ENCODE measurements at regions not wholly inside any gene's neighbourhood (a gene's known extent, or its start where the extent isn't known, plus 50 kb on each side); places are given as distances from the start of the nearest gene placed in this dataset.

DNA sequence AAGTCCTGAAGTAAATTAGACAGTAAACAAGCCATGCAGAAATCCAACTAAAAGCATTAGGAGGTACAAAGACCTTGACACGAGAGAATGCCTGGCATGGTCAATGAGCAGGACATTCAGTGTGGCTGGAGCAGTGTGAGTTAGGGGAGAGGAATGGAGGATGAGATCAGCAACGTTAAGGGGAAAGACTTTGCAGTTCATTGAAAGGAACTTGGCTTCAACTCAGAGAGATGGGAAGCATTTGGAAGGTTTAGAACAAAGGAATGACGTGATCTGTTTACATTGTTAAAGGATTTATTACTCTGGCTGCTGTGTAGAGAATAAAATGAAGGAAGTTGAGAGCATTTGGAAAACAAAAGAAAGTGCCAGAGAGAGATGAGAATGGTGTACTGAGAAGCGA is 621.3 kb downstream of the XIRP2 start:
- Histone ChIP-seq H3K79me2 (ENCODE audit: insufficient read depth, low read length) (no peaks in the 10 kb centered on the region), H3K27me3 (ENCODE audit: control insufficient read depth in 2 of 2, insufficient read depth in 2 of 2, low read length in 2 of 2) (no peaks in the 10 kb centered on the region), H3K27ac (ENCODE audit: low read depth in 1 of 2, low read length in 2 of 2) (no peak overlapping the region), H3K4me1 (ENCODE audit: control insufficient read depth in 1 of 2, insufficient read depth in 2 of 2, low read length in 2 of 2) (no peaks in the 10 kb centered on the region), H3K9me3 (replicated peaks in 1 of 2; ENCODE audit: control insufficient read depth in 1 of 2, insufficient read depth in 1 of 2, low read length in 2 of 2) (no peaks in the 10 kb centered on the region), H3K36me3 (replicated peaks in 1 of 2; ENCODE audit: control insufficient read depth in 1 of 2, insufficient read depth in 2 of 2, low read length in 2 of 2) (no peaks in the 10 kb centered on the region), H3K4me3 (replicated peaks in 1 of 3; ENCODE audit: low read depth in 2 of 3, low read length in 3 of 3) (no peak overlapping the region), H4K20me1 (ENCODE audit: insufficient read depth, low read length) (no peaks in the 10 kb centered on the region), H2AFZ (ENCODE audit: insufficient read depth, low read depth, low read length, poor library complexity, severe bottlenecking) (no peak overlapping the region), H3K9ac (ENCODE audit: insufficient read depth, low read length, poor library complexity, severe bottlenecking) (no peak overlapping the region), H3K4me2 (replicated peaks; ENCODE audit: extremely low read depth, low read length, poor library complexity, severe bottlenecking) (no peak overlapping the region)
- Mint-ChIP-seq H3K27me3 (ENCODE audit: low read depth in 3 of 3) (peaks cover 0 to 1% (median 1%) of the 10 kb centered on the region in 3 donors), H3K36me3 (no peaks in the 10 kb centered on the region), H3K4me1 (no peaks in the 10 kb centered on the region), H3K27ac (no peak overlapping the region), H3K4me3 (no peak overlapping the region), H3K9me3 (peaks cover 0 to 4% (median 3%) of the 10 kb centered on the region in 7 donors)
- no peak for DNase-seq
- intact Hi-C loops (cut with micrococcal nuclease), result no loop called here
- 42% methylated on average over 3 of the region's 4 CpGs for WGBS (ENCODE audit: insufficient coverage)
- TF ChIP-seq, protein P1, sequence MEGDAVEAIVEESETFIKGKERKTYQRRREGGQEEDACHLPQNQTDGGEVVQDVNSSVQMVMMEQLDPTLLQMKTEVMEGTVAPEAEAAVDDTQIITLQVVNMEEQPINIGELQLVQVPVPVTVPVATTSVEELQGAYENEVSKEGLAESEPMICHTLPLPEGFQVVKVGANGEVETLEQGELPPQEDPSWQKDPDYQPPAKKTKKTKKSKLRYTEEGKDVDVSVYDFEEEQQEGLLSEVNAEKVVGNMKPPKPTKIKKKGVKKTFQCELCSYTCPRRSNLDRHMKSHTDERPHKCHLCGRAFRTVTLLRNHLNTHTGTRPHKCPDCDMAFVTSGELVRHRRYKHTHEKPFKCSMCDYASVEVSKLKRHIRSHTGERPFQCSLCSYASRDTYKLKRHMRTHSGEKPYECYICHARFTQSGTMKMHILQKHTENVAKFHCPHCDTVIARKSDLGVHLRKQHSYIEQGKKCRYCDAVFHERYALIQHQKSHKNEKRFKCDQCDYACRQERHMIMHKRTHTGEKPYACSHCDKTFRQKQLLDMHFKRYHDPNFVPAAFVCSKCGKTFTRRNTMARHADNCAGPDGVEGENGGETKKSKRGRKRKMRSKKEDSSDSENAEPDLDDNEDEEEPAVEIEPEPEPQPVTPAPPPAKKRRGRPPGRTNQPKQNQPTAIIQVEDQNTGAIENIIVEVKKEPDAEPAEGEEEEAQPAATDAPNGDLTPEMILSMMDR (IDR thresholded peaks at IDR 0.05), result no peak

DNA sequence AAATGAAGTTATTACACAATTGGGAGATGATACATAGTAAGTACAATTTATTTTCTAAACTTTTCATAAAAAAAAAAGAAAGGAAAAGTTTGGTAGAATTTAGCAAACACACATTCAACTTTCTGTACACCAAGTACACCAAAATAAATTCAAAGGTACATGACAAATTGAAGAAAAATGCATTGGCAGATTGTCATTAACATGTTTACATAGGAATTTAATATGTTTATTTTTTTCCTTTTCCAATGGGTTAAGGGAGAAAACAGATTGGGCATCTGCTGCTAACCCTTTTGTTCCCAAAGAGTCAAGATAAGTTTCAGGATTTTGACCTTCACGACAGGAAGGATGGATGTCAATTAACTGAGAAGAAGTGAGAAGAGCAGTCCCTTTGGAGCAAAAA is 620.4 kb downstream of the XIRP2 start:
- H2AFZ ChIP-seq (ENCODE audit: insufficient read depth, low read depth, low read length, poor library complexity, severe bottlenecking), result no peak overlapping the region
- no peaks in the 10 kb centered on the region for H3K9me3 ChIP-seq (replicated peaks in 1 of 2; ENCODE audit: control insufficient read depth in 1 of 2, insufficient read depth in 1 of 2, low read length in 2 of 2)

More for the DNA sequence above, 620.4 kb downstream of the XIRP2 start:
- no peaks in the 10 kb centered on the region for H3K4me1 ChIP-seq (ENCODE audit: control insufficient read depth in 1 of 2, insufficient read depth in 2 of 2, low read length in 2 of 2)
- Mint-ChIP-seq H3K27ac (no peak overlapping the region), H3K4me1 (no peaks in the 10 kb centered on the region), H3K4me3 (no peak overlapping the region), H3K9me3 (peaks cover 0 to 4% (median 3%) of the 10 kb centered on the region in 7 donors), H3K36me3 (no peaks in the 10 kb centered on the region), H3K27me3 (ENCODE audit: low read depth in 3 of 3) (peaks cover 0 to 1% (median 0%) of the 10 kb centered on the region in 3 donors)
- H3K9ac ChIP-seq (ENCODE audit: insufficient read depth, low read length, poor library complexity, severe bottlenecking), result no peak overlapping the region
- H3K27me3 ChIP-seq (ENCODE audit: control insufficient read depth in 2 of 2, insufficient read depth in 2 of 2, low read length in 2 of 2), result no peaks in the 10 kb centered on the region
- no peak overlapping the region for H3K4me2 ChIP-seq (replicated peaks; ENCODE audit: extremely low read depth, low read length, poor library complexity, severe bottlenecking)
- no peak overlapping the region for H3K4me3 ChIP-seq (replicated peaks in 1 of 3; ENCODE audit: low read depth in 2 of 3, low read length in 3 of 3)
- 100% methylated on average over 1 of the region's 1 CpG for WGBS (ENCODE audit: insufficient coverage)
- H3K27ac ChIP-seq (ENCODE audit: low read depth in 1 of 2, low read length in 2 of 2), result no peak overlapping the region
- DNase-seq, result no peak
- no peaks in the 10 kb centered on the region for H3K79me2 ChIP-seq (ENCODE audit: insufficient read depth, low read length)
- intact Hi-C loops (cut with micrococcal nuclease), result no loop called here
- no peaks in the 10 kb centered on the region for H4K20me1 ChIP-seq (ENCODE audit: insufficient read depth, low read length)
- H3K36me3 ChIP-seq (replicated peaks in 1 of 2; ENCODE audit: control insufficient read depth in 1 of 2, insufficient read depth in 2 of 2, low read length in 2 of 2), result no peaks in the 10 kb centered on the region
- TF ChIP-seq, protein P1 (IDR thresholded peaks at IDR 0.05), result no peak

Data from CD14-positive monocyte (primary cell).